Motor neuron (in vitro differentiated cells): ENCODE measurements at regions not wholly inside any gene's neighbourhood (a gene's known extent, or its start where the extent isn't known, plus 50 kb on each side); places are given as distances from the start of the nearest gene placed in this dataset.

ENCODE experiments used
- ATAC-seq, 8 experiments: fragments of 200-7000 bp; cut with Tn5 transposase; replicated peaks in 6 of 8; 2 replicates each; pipeline ENCODE4 v1.8.0; 2021; ENCODE audit warnings: mild to moderate bottlenecking in 8 of 8, moderate library complexity in 8 of 8
- H3K27ac ChIP-seq, 2 donors: fragments of 250-450 bp; sonication (Bioruptor Pico); 2 replicates each; pipeline ENCODE4 v1.9.0; 2021; ENCODE audit warnings: antibody characterized with exemption in 2 of 2, mild to moderate bottlenecking in 2 of 2, moderate library complexity in 1 of 2
- H3K4me1 ChIP-seq, 2 donors: fragments of 250-450 bp; sonication (Bioruptor Pico); replicated peaks in 1 of 2; 2 replicates each; pipeline ENCODE4 v1.6.1; 2021; ENCODE audit warnings: antibody characterized with exemption in 2 of 2, mild to moderate bottlenecking in 2 of 2, moderate library complexity in 1 of 2
- H3K4me3 ChIP-seq, 5 donors: fragments of 250-450 bp; sonication (Bioruptor Pico); 2 replicates each; pipeline ENCODE4 v1.9.0; 2021; ENCODE audit warnings: antibody characterized with exemption in 5 of 5, mild to moderate bottlenecking in 5 of 5, moderate library complexity in 4 of 5
- WGBS, 10 experiments: fragments of 450-650 bp; shearing (Covaris generic); methylation state at CpG; one replicate each; pipeline ENCODE4 v1.0.0; 2022; 5-methylcytosine and 5-hydroxymethylcytosine counted together
- in situ Hi-C, 9 experiments: fragments of 400-800 bp; cut with MboI; loops; one replicate each; pipeline ENCODE4 v1.15.0; 2021; ENCODE audit warnings: low sequenced_read_pairs in 9 of 9, low pct_unique_long_range_greater_than_20kb in 2 of 9; ENCODE audit not compliant: unreplicated experiment in 9 of 9

DNA sequence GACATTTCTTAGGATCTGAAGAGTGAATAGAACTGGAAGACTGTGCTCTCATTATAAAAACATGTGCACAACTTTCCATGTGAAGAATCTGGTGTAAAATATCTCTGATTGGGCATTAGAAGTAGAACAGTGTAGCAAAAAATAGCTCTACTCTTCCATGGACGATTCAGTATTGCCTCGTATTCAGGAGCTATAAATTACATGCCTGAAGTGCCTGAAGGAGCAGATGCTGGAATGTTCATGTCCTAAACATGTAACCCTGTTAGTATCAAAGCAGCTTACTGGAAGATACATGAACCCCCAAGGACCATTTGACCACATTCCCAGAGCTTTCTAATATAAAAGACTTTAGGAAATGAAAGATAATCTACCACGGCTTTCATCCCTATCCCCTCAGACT, 528.9 kb downstream of the DACH1 start:
- WGBS, 10 experiments: 0 to 52% (median 26%) methylated on average over 2 to 3 of the region's 3 CpGs
- Histone ChIP-seq H3K4me1 (peaks cover 3 to 9% of the 10 kb centered on the region in 2 donors), H3K4me3 (no peak overlapping the region), H3K27ac (no peak overlapping the region)
- peak in 5 of 8 experiments; percentile 26 to 73 (median 64) for ATAC-seq
- in situ Hi-C loops: no loop called here

DNA sequence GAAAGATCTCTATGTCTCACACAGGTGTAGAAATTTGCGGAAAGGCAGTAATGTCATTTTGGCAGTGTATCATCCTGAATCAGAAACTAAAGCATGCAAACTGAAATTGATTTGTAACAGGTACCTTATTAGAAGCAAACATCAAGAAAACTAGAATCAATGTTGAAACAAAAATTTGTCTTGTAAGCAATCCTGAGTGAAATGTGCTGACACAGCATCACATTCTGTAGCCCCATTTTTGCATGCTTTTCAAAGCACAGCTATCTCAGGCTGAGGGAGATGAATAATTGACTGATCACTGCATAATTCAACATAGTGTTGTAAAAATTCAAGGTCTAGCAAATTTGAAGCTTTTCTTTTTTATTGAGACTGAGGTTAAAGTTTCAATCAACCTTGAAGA, 539.7 kb downstream of the DACH1 start:
- in situ Hi-C loops: no loop called here
- ATAC-seq: peak in 1 of 8 experiments; percentile 39
- WGBS, 10 experiments: 73 to 100% (median 100%) methylated on average over 1 of the region's 1 CpG; no CpG with 5 or more reads in 3 of the 10 experiments

GRCh38 chr13:71325556-71325955, 541.4 kb downstream of the DACH1 start:
- in situ Hi-C loops: no loop called here
- Histone ChIP-seq H3K4me3 (no peak overlapping the region), H3K27ac (no peak overlapping the region), H3K4me1 (peaks cover 2 to 37% of the 10 kb centered on the region in 2 donors)
- 0 to 100% (median 46%) methylated on average over 1 to 3 of the region's 3 CpGs; no CpG with 5 or more reads in 1 of the 10 experiments for WGBS, 10 experiments
- ATAC-seq: no peak

More for the DNA sequence above, 539.7 kb downstream of the DACH1 start:
- no peak overlapping the region for H3K27ac ChIP-seq
- peaks cover 2 to 37% of the 10 kb centered on the region in 2 donors for H3K4me1 ChIP-seq
- no peak overlapping the region for H3K4me3 ChIP-seq

DNA sequence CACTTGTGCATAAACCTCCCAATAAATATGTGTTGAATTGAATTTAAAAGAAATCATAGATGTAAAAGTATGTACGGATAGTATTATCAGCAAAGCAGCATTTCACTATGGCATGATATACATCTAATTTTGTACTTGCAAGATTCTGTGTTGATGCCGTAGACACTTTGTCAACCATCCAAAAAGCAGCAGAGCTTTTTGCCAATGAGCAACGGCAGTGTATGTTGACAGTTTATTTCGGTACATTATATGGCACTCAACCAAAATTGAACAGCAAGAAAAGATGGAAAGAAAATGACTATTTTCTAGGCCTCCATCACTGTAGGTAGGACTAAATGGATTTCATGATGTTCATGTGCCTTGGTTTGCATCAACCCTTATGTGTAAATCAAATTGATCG, 543.7 kb downstream of the DACH1 start:
- no peak for ATAC-seq
- WGBS, 10 experiments: 34 to 100% (median 92%) methylated on average over 2 to 5 of the region's 5 CpGs; no CpG with 5 or more reads in 4 of the 10 experiments
- H3K4me3 ChIP-seq: no peak overlapping the region
- H3K27ac ChIP-seq: no peak overlapping the region
- H3K4me1 ChIP-seq: peaks cover 2 to 22% of the 10 kb centered on the region in 2 donors
- in situ Hi-C loops: loop anchor here in 2 of 9 experiments (25.0 kb wide), 2 partner anchors 539 to 564 kb away; partner anchors contain the start of gene DACH1 (in 1 of the 2)

DNA sequence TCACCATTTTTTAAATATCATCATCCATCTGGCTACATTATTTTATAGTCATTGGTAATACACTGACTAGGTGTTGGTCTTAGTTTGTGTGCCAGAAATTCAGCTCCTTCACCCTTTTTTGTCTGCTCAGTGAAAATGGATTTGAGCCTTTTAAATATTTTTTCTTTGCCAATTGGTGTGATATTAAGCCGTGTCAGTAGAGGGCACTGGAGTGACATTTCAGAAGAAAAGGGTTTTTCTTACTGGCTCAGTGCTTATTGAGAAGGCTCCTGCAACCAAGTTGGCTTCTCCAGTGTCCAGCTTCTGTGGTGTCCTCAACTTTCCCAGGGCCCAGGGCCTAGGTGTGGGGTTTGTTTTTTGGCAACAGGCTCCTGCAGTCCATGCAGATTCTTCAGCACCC, 546.6 kb downstream of the DACH1 start:
- Histone ChIP-seq H3K4me1 (peaks cover 11 to 30% of the 10 kb centered on the region in 2 donors), H3K4me3 (no peak overlapping the region), H3K27ac (no peak overlapping the region)
- in situ Hi-C loops: loop anchor here in 2 of 9 experiments (25.0 kb wide), 2 partner anchors 542 to 567 kb away; partner anchors contain the start of gene DACH1 (in 1 of the 2)
- WGBS, 10 experiments: 0 to 88% (median 40%) methylated on average over 1 of the region's 1 CpG; no CpG with 5 or more reads in 5 of the 10 experiments
- peak in 3 of 8 experiments; percentile 18 to 45 (median 34) for ATAC-seq

DNA sequence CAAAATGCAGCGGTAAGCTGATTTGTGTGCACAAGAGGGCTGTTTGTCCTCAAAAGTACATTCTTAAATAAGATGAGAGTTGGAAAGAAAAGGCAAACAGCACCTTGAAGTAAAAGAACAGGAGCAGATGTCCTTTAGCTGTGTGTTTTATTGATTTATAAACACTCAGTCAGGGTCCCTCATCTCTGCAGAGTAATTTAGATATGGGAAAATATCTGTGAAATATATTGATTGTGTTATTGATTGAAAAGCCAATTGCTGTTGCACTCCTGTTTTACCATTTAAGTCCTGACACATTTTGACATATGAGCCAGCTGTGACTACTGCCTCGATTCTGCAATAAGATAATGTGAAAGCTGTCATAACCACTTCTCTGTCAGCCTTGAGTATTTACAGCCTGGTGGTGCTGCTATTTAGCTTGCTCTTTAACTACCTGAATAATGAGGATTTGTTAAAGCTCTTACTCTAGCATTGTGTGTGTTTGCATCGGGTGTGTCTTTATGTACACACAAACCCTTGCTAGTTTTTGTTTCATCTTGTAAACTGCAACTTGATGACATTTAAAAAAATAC, 550.1 kb downstream of the DACH1 start:
- peak in 5 of 8 experiments; percentile 53 to 85 (median 80) for ATAC-seq
- H3K4me3 ChIP-seq: no peak overlapping the region
- 0 to 78% (median 38%) methylated on average over 1 to 3 of the region's 3 CpGs; no CpG with 5 or more reads in 1 of the 10 experiments for WGBS, 10 experiments
- H3K27ac ChIP-seq: peak overlapping the region in 1 of 2 donors; percentile 41
- in situ Hi-C loops: loop anchor here in 2 of 9 experiments (25.0 kb wide), 2 partner anchors 545 to 570 kb away; partner anchors contain the start of gene DACH1 (in 1 of the 2)
- H3K4me1 ChIP-seq: peaks cover 11 to 40% of the 10 kb centered on the region in 2 donors

DNA sequence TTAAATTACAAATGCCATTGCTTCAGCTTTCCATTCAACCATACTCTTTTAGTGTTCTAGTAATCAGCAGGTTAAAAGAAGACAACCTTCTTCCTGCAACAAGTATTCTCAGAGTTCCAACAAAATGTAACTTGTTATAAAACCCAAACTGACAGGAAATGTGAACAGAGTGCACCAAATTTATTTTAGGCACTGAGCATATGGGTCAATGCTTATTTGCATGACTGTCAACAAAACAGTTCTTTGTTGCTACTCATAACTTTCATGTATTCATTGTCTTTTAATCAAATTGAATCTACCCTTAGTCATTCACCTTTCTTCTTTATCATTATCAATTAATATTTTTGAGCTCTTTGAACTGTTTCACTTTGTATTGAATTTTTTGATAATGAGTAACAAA, 554.1 kb downstream of the DACH1 start:
- Histone ChIP-seq H3K4me3 (no peak overlapping the region), H3K27ac (no peak overlapping the region), H3K4me1 (peaks cover 11 to 35% of the 10 kb centered on the region in 2 donors)
- in situ Hi-C loops: loop anchor here in 2 of 9 experiments (25.0 kb wide), 2 partner anchors 549 to 574 kb away; partner anchors contain the start of gene DACH1 (in 1 of the 2)
- ATAC-seq: no peak

GRCh38 chr13:71309905-71310304, 557.1 kb downstream of the DACH1 start:
- peaks cover 10% of the 10 kb centered on the region in 2 donors for H3K4me1 ChIP-seq
- in situ Hi-C loops: loop anchor here in 2 of 9 experiments (25.0 kb wide), 2 partner anchors 552 to 577 kb away; partner anchors contain the start of gene DACH1 (in 1 of the 2)
- H3K27ac ChIP-seq: no peak overlapping the region
- 0 to 100% (median 90%) methylated on average over 1 to 4 of the region's 4 CpGs; no CpG with 5 or more reads in 1 of the 10 experiments for WGBS, 10 experiments
- no peak for ATAC-seq
- H3K4me3 ChIP-seq: no peak overlapping the region

- H3K4me1 ChIP-seq: peaks cover 10 to 11% of the 10 kb centered on the region in 2 donors
- H3K4me3 ChIP-seq: no peak overlapping the region
- no peak overlapping the region for H3K27ac ChIP-seq
- 0 to 38% (median 11%) methylated on average over 1 of the region's 1 CpG; no CpG with 5 or more reads in 1 of the 10 experiments for WGBS, 10 experiments
- in situ Hi-C loops: loop anchor here in 2 of 9 experiments (25.0 kb wide), 2 partner anchors 555 to 580 kb away; partner anchors contain the start of gene DACH1 (in 1 of the 2)
- peak in 3 of 8 experiments; percentile 19 to 95 (median 47) for ATAC-seq
Measured at GRCh38 chr13:71306821-71307220, 560.2 kb downstream of the DACH1 start.

- no peak overlapping the region for H3K4me3 ChIP-seq
- H3K27ac ChIP-seq: no peak overlapping the region
- H3K4me1 ChIP-seq: peaks cover 10 to 11% of the 10 kb centered on the region in 2 donors
- WGBS, 10 experiments: 0 to 81% (median 65%) methylated on average over 1 to 3 of the region's 3 CpGs
- ATAC-seq: no peak
- in situ Hi-C loops: loop anchor here in 2 of 9 experiments (25.0 kb wide), 2 partner anchors 557 to 582 kb away; partner anchors contain the start of gene DACH1 (in 1 of the 2)
Measured at GRCh38 chr13:71304861-71305260, 562.1 kb downstream of the DACH1 start.

- H3K27ac ChIP-seq: no peak overlapping the region
- ATAC-seq: no peak
- WGBS, 10 experiments: 0 to 100% (median 80%) methylated on average over 1 to 3 of the region's 3 CpGs; no CpG with 5 or more reads in 3 of the 10 experiments
- H3K4me3 ChIP-seq: no peak overlapping the region
- H3K4me1 ChIP-seq: peaks cover 10 to 11% of the 10 kb centered on the region in 2 donors
- in situ Hi-C loops: loop anchor here in 2 of 9 experiments (25.0 kb wide), 2 partner anchors 559 to 584 kb away; partner anchors contain the start of gene DACH1 (in 1 of the 2)
Measured at GRCh38 chr13:71303144-71303543, 563.9 kb downstream of the DACH1 start.

GRCh38 chr13:71300602-71301001, 566.4 kb downstream of the DACH1 start:
- Histone ChIP-seq H3K27ac (no peak overlapping the region), H3K4me3 (no peak overlapping the region), H3K4me1 (peaks cover 0 to 6% of the 10 kb centered on the region in 2 donors)
- no peak for ATAC-seq
- in situ Hi-C loops: loop anchor here in 2 of 9 experiments (25.0 kb wide), 2 partner anchors 562 to 587 kb away; partner anchors contain the start of gene DACH1 (in 1 of the 2)

- Histone ChIP-seq H3K4me1 (no peaks in the 10 kb centered on the region), H3K27ac (no peak overlapping the region), H3K4me3 (no peak overlapping the region)
- in situ Hi-C loops: no loop called here
- no peak for ATAC-seq
- 81 to 100% (median 94%) methylated on average over 4 of the region's 4 CpGs; no CpG with 5 or more reads in 4 of the 10 experiments for WGBS, 10 experiments
Measured at GRCh38 chr13:71291842-71292146, 575.2 kb downstream of the DACH1 start.
